ENCODE measurements at regions not wholly inside any gene's neighbourhood (a gene's known extent, or its start where the extent isn't known, plus 50 kb on each side); places are given as distances from the start of the nearest gene placed in this dataset.

- no peak for TF ChIP-seq AFF4 (CRISPR knock-in tag; IDR thresholded peaks at IDR 0.05; ENCODE audit: borderline replicate concordance)
- TF ChIP-seq JUN (CRISPR knock-in tag; IDR thresholded peaks at IDR 0.05), result no peak
- no peak for TF ChIP-seq CREM (CRISPR knock-in tag; IDR thresholded peaks at IDR 0.05)
Observed at GRCh38 chr11:90867416-90867815, 644.6 kb upstream of the CHORDC1 start (continued).

DNA sequence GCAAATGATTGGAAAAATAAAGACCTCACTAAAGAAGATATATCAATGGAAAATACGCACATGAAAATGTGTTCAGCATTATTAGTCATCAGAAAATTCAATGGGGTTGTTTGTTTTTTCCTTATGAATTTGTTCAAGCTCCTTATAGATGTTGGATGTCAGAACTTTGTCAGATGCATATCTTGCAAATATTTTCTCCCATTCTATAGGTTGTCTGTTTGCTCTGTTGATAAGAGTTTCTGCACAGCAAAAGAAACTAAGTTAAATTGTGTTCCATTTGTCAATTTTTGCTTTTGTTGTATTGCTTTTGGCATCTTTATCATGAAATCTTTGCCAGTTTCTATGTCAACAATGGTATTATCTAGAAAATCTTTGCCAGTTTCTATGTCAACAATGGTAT lies 633.9 kb upstream of the CHORDC1 start:
- Mint-ChIP-seq H3K36me3 (no peaks in the 10 kb centered on the region), H3K27ac (no peak overlapping the region), H3K27me3 (ENCODE audit: low read depth) (no peaks in the 10 kb centered on the region; the same call in 1 of the 2 replicates), H3K4me3 (no peak overlapping the region), H3K9me3 (peaks cover 15% of the 10 kb centered on the region), H3K4me1 (no peaks in the 10 kb centered on the region)
- TF ChIP-seq NR2C2 (CRISPR knock-in tag; IDR thresholded peaks at IDR 0.05) (no peak), RELA (CRISPR knock-in tag; IDR thresholded peaks at IDR 0.05; ENCODE audit: borderline replicate concordance) (no peak), ATF3 (CRISPR knock-in tag; conservative IDR thresholded peaks at IDR 0.05) (no peak), ZNF512 (CRISPR knock-in tag; IDR thresholded peaks at IDR 0.05; ENCODE audit: borderline replicate concordance) (no peak), EMX1 (CRISPR knock-in tag; IDR thresholded peaks at IDR 0.05) (no peak), ZBTB21 (CRISPR knock-in tag; IDR thresholded peaks at IDR 0.05; ENCODE audit: borderline replicate concordance) (no peak), PRDM15 (CRISPR knock-in tag; IDR thresholded peaks at IDR 0.05) (no peak), NR1H2 (CRISPR knock-in tag; IDR thresholded peaks at IDR 0.05) (no peak), ZNF416 (CRISPR knock-in tag; IDR thresholded peaks at IDR 0.05) (no peak), SMAD3 (CRISPR knock-in tag; IDR thresholded peaks at IDR 0.05; ENCODE audit: borderline replicate concordance) (no peak), ZNF138 (CRISPR knock-in tag; conservative IDR thresholded peaks at IDR 0.05) (no peak), GABPB1 (CRISPR knock-in tag; IDR thresholded peaks at IDR 0.05) (no peak)
- TF ChIP-seq, protein P1, sequence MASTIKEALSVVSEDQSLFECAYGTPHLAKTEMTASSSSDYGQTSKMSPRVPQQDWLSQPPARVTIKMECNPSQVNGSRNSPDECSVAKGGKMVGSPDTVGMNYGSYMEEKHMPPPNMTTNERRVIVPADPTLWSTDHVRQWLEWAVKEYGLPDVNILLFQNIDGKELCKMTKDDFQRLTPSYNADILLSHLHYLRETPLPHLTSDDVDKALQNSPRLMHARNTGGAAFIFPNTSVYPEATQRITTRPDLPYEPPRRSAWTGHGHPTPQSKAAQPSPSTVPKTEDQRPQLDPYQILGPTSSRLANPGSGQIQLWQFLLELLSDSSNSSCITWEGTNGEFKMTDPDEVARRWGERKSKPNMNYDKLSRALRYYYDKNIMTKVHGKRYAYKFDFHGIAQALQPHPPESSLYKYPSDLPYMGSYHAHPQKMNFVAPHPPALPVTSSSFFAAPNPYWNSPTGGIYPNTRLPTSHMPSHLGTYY (CRISPR knock-in tag; IDR thresholded peaks at IDR 0.05), result no peak
- no peak for ATAC-seq
- no peak for DNase-seq (ENCODE audit: low spot score)
- ChIA-PET CTCF (no interaction called here), POLR2A (no interaction called here)
